COLO668 (cell line): ENCODE measurements at regions not wholly inside any gene's neighbourhood (a gene's known extent, or its start where the extent isn't known, plus 50 kb on each side); places are given as distances from the start of the nearest gene placed in this dataset.

Experiments used
- DNase-seq: peaks from one replicate; lab custom pipeline; 2025; ENCODE audit not compliant: unreplicated experiment; lab: John Stamatoyannopoulos, UW

DNA sequence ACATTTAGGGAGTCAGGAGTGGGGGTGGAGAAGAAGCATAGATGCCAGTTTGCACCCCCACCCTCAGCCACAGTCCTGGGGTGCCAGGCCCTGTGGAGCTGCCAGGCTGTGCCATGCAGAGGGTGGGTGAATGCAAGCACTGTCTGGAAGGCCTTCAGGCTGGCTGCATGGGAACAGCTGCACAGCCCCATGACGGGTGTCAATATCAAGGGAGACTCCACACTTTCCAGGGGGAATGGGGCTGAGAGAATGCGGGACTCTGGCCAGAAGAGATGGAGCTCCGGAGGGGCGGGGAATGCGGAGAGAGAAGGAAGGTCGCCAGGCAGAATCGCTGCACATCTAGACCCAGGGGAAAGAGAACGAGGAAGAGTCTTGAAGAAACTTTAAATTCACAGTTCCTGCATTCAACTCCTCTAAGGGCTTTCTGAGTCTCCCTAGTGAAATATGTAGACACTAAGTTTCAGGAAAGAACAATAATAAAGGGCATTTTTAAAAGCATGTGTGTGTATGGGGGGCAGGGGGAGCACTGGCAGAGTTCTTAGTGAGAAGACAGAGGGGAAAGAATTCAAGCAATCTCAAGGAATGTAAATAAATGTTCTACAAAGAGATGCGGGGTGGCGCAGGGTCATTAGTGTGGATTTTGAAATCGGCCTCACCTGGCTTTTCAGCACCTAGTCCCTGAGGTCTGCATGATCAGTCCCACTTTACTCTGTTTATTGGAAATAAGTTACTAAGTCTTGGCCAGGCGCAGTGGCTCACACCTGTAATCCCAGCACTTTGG is 59.1 kb downstream of the BOD1 start:
- no peak for DNase-seq

DNA sequence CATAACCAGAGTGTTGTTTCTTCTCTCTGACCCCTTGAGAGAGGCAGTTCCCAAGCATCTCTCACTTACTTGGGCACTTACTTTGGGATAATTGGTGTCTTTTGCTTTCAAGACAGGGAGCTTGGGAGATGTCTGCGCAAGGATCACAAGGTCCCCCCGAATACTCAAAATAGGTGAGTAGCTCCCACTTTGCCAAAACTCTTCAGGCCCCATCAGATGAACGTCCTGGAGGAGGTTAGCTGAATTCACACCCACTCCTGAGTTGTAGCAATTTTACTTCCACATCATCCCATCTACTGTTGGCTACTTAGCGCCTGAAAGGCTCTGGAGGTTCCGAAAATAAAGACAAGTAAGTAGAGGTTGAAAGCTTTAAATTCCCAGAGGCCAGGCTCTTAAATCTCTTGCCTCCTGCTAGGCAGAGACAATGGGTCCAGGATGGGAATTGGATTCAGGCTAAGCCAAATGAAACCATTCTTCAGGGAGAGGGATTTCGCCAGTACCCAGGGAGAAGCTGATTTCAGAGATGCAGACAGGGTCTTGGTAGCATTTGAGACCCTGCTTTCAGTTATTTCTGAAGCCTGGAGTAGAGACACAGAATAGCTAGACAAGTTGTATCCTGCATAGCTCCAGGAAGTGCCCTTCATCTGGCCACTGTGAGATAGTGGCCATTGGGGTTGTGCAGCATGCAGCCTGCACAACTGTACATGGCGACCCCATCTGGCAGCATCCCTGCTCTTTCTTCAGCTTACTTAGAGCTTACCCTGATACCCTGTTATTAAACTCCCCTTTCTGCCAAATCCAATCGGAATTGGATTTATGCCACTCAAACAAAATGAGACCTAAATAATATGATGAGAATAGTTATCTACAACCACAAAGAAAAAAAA is 60.1 kb downstream of the BOD1 start:
- DNase-seq = no peak

- DNase-seq = no peak
Measured at GRCh38 chr5:173554989-173555705, 61.3 kb downstream of the BOD1 start.

- no peak for DNase-seq
Measured at GRCh38 chr5:173554038-173554955, 62.2 kb downstream of the BOD1 start.

GRCh38 chr5:173550641-173551040 is 65.8 kb downstream of the BOD1 start:
- DNase-seq = no peak

- DNase-seq = no peak
Measured at GRCh38 chr5:173549644-173550043, 66.8 kb downstream of the BOD1 start.

GRCh38 chr5:173547579-173547978 is 68.9 kb downstream of the BOD1 start:
- peak; percentile 33 for DNase-seq

GRCh38 chr5:173542964-173543363 is 73.5 kb downstream of the BOD1 start:
- DNase-seq = no peak

DNA sequence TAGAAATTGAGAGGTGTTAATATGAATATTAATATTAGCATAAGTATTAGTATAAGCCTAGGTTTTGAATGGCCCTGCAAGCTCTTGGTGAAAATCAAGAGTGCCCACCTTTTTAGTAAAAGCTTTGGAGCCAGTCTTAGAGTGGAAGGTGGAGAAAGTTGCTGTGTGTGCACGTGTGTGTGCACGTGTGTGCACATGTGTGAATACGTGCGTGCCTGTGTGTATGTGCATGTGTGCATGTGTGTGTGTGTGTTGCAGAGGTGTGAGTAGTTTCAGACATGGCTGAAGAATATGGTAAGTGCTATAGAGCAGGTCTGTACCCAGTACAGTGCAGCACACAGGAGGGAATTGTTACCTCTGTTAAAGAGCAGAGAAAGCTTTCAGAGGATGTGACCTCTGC is 74.3 kb downstream of the BOD1 start:
- DNase-seq = no peak

- DNase-seq = no peak
Measured at GRCh38 chr5:173538654-173539053, 77.8 kb downstream of the BOD1 start.

GRCh38 chr5:173538018-173538417 is 78.4 kb downstream of the BOD1 start:
- DNase-seq = no peak

DNA sequence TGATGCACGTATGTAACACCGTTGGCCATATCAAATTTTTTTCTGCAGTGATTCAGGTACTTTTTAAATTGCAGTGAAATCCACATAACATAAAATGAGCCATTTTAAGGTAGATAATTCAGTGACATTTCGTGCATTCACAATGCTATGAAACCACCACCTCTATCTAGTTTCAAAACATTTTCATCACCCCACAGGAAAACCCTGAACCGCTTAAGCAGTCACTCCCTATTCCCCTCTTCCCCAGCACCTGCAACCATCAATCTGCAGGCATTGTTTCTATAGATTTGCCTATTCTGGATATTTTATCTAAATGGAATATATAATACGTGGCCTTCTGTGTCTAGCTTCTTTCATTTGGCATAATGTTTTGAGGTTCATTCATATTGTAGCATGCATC is 79.2 kb downstream of the BOD1 start:
- no peak for DNase-seq

DNA sequence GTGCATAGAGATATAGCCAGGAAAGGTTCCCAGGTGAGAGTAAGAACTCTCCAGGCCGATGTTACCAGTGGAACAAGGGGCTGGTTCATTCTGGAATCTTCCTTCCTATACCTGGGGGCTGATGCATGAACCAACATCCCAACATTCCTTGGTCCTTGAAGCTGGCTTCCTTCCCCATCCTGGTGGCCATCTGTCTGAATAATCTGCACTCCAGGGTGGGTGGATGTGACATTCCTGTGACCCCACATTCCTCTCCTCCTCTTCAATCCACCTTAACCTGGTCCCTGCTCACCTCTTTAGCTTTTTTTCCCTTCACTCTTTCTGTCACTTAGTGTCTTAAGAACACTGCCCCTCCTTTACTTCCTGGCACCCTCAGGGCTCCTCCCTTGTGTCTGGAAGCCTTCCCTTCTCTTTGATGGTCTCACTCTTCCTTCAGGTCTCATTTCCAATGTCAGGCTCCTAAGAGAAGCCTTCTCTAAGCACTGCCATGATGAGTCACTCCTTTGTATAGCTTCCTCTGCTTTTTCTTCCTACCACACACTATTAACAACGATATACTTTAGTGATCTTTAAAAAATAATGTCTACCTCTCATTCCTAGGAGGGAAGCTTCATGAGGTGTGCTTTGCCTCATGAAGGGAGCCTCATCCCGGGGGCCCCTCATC is 80.3 kb downstream of the BOD1 start:
- no peak for DNase-seq

DNA sequence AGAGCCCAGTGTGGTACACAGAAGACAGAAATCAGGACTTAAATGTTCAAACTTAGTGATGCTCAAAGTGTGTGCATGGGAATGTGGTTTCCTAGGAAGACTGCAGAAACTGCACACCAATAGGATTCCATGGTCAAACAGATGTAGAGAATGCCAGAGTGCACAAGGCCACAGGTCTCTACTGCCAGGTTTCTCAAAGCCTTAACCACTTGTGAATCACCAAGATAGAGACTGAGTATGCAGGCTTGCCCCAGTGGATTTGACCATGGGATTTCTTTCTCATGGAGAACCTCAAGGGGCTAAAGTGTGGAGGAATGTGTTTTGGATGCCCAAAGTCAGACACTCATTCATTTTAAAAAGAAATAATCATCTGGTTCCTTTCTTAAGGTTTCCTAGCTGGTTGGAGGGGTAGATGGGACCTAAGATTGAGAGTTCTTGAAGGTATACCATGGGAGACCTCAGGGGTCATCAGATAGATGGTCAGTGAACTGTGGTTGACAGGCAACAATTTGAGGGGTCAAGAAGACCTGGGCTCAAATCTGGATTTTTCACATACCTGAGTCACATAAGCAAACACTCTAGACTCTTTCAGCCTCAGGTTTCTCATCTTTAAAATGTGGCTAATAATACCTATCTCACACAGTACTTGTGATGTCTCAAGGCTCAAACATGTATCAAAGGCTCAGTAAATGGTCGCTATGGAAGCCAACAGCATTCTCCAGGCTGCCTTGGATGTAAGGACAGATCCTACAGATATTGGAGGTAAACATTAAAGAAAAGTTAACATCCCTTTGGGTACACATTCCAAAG is 81.1 kb downstream of the BOD1 start:
- DNase-seq = no peak

- no peak for DNase-seq
Measured at GRCh38 chr5:173534664-173535063, 81.8 kb downstream of the BOD1 start.

DNA sequence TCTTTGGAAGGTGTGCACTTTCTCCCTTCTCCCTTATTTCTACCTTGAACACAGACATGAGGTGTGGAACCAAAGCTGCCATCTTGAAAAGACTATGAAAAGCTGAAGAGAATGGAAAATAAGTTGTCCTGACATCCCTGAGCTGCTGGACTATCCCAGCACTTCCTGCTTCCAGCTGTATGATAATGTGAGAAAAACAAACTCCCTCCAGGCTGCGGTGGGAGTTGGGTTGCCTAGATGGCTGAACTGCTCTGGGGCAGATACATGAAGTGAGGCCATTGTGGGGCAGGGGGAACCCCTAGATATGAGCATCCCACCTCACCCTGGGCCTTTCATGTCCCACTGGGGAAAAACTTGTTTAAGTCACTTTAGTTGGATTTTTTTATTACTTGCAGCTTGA is 82.4 kb downstream of the BOD1 start:
- no peak for DNase-seq

DNA sequence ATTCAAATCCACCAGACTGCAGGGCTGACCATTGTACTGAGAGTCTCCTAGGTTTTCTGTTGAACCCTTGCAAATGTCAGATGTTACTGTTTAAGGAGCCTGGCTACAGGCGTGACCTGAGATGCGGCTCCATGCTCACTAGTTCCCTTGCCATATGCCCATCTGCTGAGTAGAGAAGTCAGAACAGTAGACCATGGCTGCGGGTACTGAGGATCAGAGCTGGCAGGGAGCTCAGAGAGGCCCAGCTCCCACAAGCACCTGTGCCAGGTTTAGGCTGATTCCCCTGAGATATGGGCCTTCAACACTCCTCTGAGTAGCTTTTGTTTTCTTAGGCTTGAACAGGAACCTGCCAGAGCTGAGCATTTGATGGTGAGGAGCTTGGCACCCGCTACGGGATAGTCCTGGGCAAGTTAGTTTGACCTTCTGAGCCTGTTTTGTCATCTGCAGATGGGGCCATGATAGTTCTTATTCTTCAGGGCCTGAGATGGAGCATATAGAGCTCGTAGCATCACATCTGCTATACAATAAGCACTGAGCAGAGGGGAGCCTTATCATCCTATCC is 83.7 kb downstream of the BOD1 start:
- DNase-seq = no peak

DNA sequence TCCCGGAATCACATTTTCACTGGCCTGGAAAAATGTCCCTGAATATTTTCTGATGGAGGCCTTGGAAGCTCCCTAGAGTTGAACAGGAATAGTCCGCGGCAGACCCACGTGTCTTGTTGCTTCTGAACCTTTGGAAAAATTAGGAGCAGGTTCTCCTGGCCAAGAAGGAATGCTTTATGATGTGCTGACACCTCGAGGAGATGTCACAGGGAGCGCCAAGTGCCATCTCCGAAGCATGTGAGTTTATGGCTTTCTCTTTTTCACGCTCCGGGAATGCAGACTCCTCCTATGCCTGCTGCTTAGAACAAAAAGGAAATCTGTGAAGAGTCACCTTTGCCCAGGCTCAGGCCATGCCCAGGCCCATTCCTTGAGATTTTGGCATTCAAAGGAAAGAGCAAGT is 84.6 kb downstream of the BOD1 start:
- no peak for DNase-seq

- DNase-seq = no peak
Measured at GRCh38 chr5:173530547-173530946, 85.9 kb downstream of the BOD1 start.
